ENCODE measurements at regions not wholly inside any gene's neighbourhood (a gene's known extent, or its start where the extent isn't known, plus 50 kb on each side); places are given as distances from the start of the nearest gene placed in this dataset.

- Histone ChIP-seq H3K4me1 (ENCODE audit: low read length) (no peaks in the 10 kb centered on the region), H3K9me2 (replicated peaks; ENCODE audit: insufficient read depth, low read length) (no peaks in the 10 kb centered on the region), H3K27me3 (replicated peaks; ENCODE audit: insufficient read depth, low read length) (no peaks in the 10 kb centered on the region), H3K4me3 (ENCODE audit: low read length) (no peak overlapping the region), H3K9me3 (replicated peaks; ENCODE audit: insufficient read depth, low read length) (no peaks in the 10 kb centered on the region), H3K27ac (ENCODE audit: low read length) (no peak overlapping the region), H3K4me2 (ENCODE audit: low read depth, low read length) (no peak overlapping the region), H3K79me2 (ENCODE audit: low read length) (no peaks in the 10 kb centered on the region), H3F3A (ENCODE audit: insufficient read depth, low read length) (no peaks in the 10 kb centered on the region), H2AFZ (ENCODE audit: low read length) (no peak overlapping the region), H3K9ac (ENCODE audit: low read length) (no peak overlapping the region), H4K20me1 (ENCODE audit: insufficient read depth, low read length) (no peaks in the 10 kb centered on the region), H3K36me3 (replicated peaks; ENCODE audit: insufficient read depth, low read length) (no peaks in the 10 kb centered on the region)
- TF ChIP-seq EZH2 (optimal IDR thresholded peaks at IDR 0.05; ENCODE audit: low read depth, low read length) (no peak), EZH2phosphoT487 (IDR thresholded peaks at IDR 0.05; ENCODE audit: low read length) (no peak), CTCF (IDR thresholded peaks at IDR 0.05; ENCODE audit: low read length) (no peak)
- no peak for DNase-seq
Measured at GRCh38 chr2:234193977-234194563, 143.6 kb downstream of the SPP2 start.

- no peak overlapping the region for H3K4me2 ChIP-seq (ENCODE audit: low read depth, low read length)
- no peak overlapping the region for H3K9ac ChIP-seq (ENCODE audit: low read length)
- no peaks in the 10 kb centered on the region for H3K9me2 ChIP-seq (replicated peaks; ENCODE audit: insufficient read depth, low read length)
- no peak overlapping the region for H2AFZ ChIP-seq (ENCODE audit: low read length)
- H3K4me3 ChIP-seq (ENCODE audit: low read length) = no peak overlapping the region
- H3K79me2 ChIP-seq (ENCODE audit: low read length) = no peaks in the 10 kb centered on the region
- no peaks in the 10 kb centered on the region for H3K9me3 ChIP-seq (replicated peaks; ENCODE audit: insufficient read depth, low read length)
- H3K36me3 ChIP-seq (replicated peaks; ENCODE audit: insufficient read depth, low read length) = no peaks in the 10 kb centered on the region
- H3K27ac ChIP-seq (ENCODE audit: low read length) = no peak overlapping the region
- H3K27me3 ChIP-seq (replicated peaks; ENCODE audit: insufficient read depth, low read length) = no peaks in the 10 kb centered on the region
- H4K20me1 ChIP-seq (ENCODE audit: insufficient read depth, low read length) = no peaks in the 10 kb centered on the region
- DNase-seq = no peak
- no peak for TF ChIP-seq EZH2 (optimal IDR thresholded peaks at IDR 0.05; ENCODE audit: low read depth, low read length)
- TF ChIP-seq CTCF (IDR thresholded peaks at IDR 0.05; ENCODE audit: low read length) = no peak
- no peaks in the 10 kb centered on the region for H3F3A ChIP-seq (ENCODE audit: insufficient read depth, low read length)
- H3K4me1 ChIP-seq (ENCODE audit: low read length) = no peaks in the 10 kb centered on the region
Measured at GRCh38 chr2:234191819-234192407, 141.4 kb downstream of the SPP2 start.

GRCh38 chr2:234189786-234190300, 139.3 kb downstream of the SPP2 start:
- H2AFZ ChIP-seq (ENCODE audit: low read length) = no peak overlapping the region
- no peaks in the 10 kb centered on the region for H3F3A ChIP-seq (ENCODE audit: insufficient read depth, low read length)
- no peaks in the 10 kb centered on the region for H3K36me3 ChIP-seq (replicated peaks; ENCODE audit: insufficient read depth, low read length)
- H3K27me3 ChIP-seq (replicated peaks; ENCODE audit: insufficient read depth, low read length) = no peaks in the 10 kb centered on the region
- H3K27ac ChIP-seq (ENCODE audit: low read length) = no peak overlapping the region
- no peak for DNase-seq
- H3K9me2 ChIP-seq (replicated peaks; ENCODE audit: insufficient read depth, low read length) = no peaks in the 10 kb centered on the region
- no peak overlapping the region for H3K4me3 ChIP-seq (ENCODE audit: low read length)
- H3K79me2 ChIP-seq (ENCODE audit: low read length) = no peaks in the 10 kb centered on the region
- no peaks in the 10 kb centered on the region for H3K9me3 ChIP-seq (replicated peaks; ENCODE audit: insufficient read depth, low read length)
- no peak overlapping the region for H3K9ac ChIP-seq (ENCODE audit: low read length)
- no peak overlapping the region for H3K4me2 ChIP-seq (ENCODE audit: low read depth, low read length)
- H3K4me1 ChIP-seq (ENCODE audit: low read length) = no peaks in the 10 kb centered on the region
- TF ChIP-seq EZH2 (optimal IDR thresholded peaks at IDR 0.05; ENCODE audit: low read depth, low read length) (no peak), CTCF (IDR thresholded peaks at IDR 0.05; ENCODE audit: low read length) (no peak)
- H4K20me1 ChIP-seq (ENCODE audit: insufficient read depth, low read length) = no peaks in the 10 kb centered on the region
